NCI-H2081 treated with DMSO at 0.1 percent for 48 hours (cell line): ENCODE measurements at regions not wholly inside any gene's neighbourhood (a gene's known extent, or its start where the extent isn't known, plus 50 kb on each side); places are given as distances from the start of the nearest gene placed in this dataset.

Source experiments
- DNase-seq: peaks from one replicate; lab custom pipeline; 2025; lab: John Stamatoyannopoulos, UW

- DNase-seq = no peak
Observed at GRCh38 chr1:22221233-22221780, 78.4 kb upstream of the WNT4 start.

- no peak for DNase-seq
Observed at GRCh38 chr1:22222723-22223122, 79.8 kb upstream of the WNT4 start.

- no peak for DNase-seq
Observed at GRCh38 chr1:22223176-22223575, 80.3 kb upstream of the WNT4 start.

- no peak for DNase-seq
Observed at GRCh38 chr1:22224091-22224490, 81.2 kb upstream of the WNT4 start.

- DNase-seq = no peak
Observed at GRCh38 chr1:22224631-22225030, 81.7 kb upstream of the WNT4 start.

GRCh38 chr1:22225858-22226589 is 83.1 kb upstream of the WNT4 start:
- DNase-seq = no peak

- no peak for DNase-seq
Observed at GRCh38 chr1:22228074-22228473, 85.2 kb upstream of the WNT4 start.

- DNase-seq = no peak
Observed at GRCh38 chr1:22228505-22228911, 85.6 kb upstream of the WNT4 start.

- DNase-seq = no peak
Observed at GRCh38 chr1:22229379-22229778, 86.5 kb upstream of the WNT4 start.

GRCh38 chr1:22231068-22231593 is 88.2 kb upstream of the WNT4 start:
- no peak for DNase-seq

- no peak for DNase-seq
Observed at GRCh38 chr1:22231995-22232690, 89.2 kb upstream of the WNT4 start.

- DNase-seq = no peak
Observed at GRCh38 chr1:22233222-22233621, 90.3 kb upstream of the WNT4 start.

- no peak for DNase-seq
Observed at GRCh38 chr1:22234476-22235030, 91.7 kb upstream of the WNT4 start.

GRCh38 chr1:22236166-22236565 is 93.3 kb upstream of the WNT4 start:
- no peak for DNase-seq

- DNase-seq = no peak
Observed at GRCh38 chr1:22236900-22237299, 94.0 kb upstream of the WNT4 start.

- DNase-seq = no peak
Observed at GRCh38 chr1:22237433-22238093, 94.7 kb upstream of the WNT4 start.

GRCh38 chr1:22238356-22239224 is 95.7 kb upstream of the WNT4 start:
- no peak for DNase-seq

GRCh38 chr1:22239378-22239777 is 96.5 kb upstream of the WNT4 start:
- no peak for DNase-seq

- DNase-seq = no peak
Observed at GRCh38 chr1:22241250-22241649, 98.4 kb upstream of the WNT4 start.

GRCh38 chr1:22241811-22242210 is 98.9 kb upstream of the WNT4 start:
- no peak for DNase-seq

GRCh38 chr1:22245100-22245650 is 102.3 kb upstream of the WNT4 start:
- no peak for DNase-seq
